Lower leg skin (tissue), 4 donors: ENCODE measurements at regions not wholly inside any gene's neighbourhood (a gene's known extent, or its start where the extent isn't known, plus 50 kb on each side); places are given as distances from the start of the nearest gene placed in this dataset.
"Not testable (repeated sequence)": the region's sequence is repeated elsewhere in the genome, so short reads cannot be mapped to it uniquely, and the experiment has no call there.

Experiments used
- DNase-seq, 2 donors: peaks; one replicate each; pipeline ENCODE4 v3.0.0-alpha.2; 2019; ENCODE audit warnings: low spot score in 2 of 2
- H3K4me3 ChIP-seq: fragments of 200-600 bp; sonication (generic); 2 replicates; pipeline ENCODE4 v1.5.1; 2017; ENCODE audit warnings: mild to moderate bottlenecking, low read depth; ENCODE audit not compliant: poor library complexity, severe bottlenecking
- POLR2A ChIP-seq, 2 donors: fragments of 450-650 bp; IDR thresholded peaks; one replicate each; pipeline ENCODE4 v1.6.1; 2016 to 2017; ENCODE audit warnings: antibody characterized with exemption in 2 of 2, mild to moderate bottlenecking in 1 of 2, moderate library complexity in 1 of 2
- WGBS, 2 donors: methylation state at CpG; one replicate each; pipeline ENCODE4 v1.1.5; 2018; 5-methylcytosine and 5-hydroxymethylcytosine counted together
- intact Hi-C: fragments of 100-400 bp; cut with DNase I; formaldehyde crosslinking; loops from one replicate; pipeline ENCODE4 v1.15.0; 2023; ENCODE audit warnings: low total_unique reads
- TF ChIP-seq, protein P1 (sequence below), 3 donors: fragments of 450-650 bp; IDR thresholded peaks; one replicate each; pipeline ENCODE4 v1.5.1; 2016; ENCODE audit warnings: antibody characterized with exemption in 3 of 3, mild to moderate bottlenecking in 3 of 3, moderate library complexity in 2 of 3

GRCh38 chr1:19024532-19024931, 68.1 kb upstream of the IFFO2 start:
- no peak for TF ChIP-seq POLR2A (IDR thresholded peaks at IDR 0.05)
- TF ChIP-seq, protein P1, sequence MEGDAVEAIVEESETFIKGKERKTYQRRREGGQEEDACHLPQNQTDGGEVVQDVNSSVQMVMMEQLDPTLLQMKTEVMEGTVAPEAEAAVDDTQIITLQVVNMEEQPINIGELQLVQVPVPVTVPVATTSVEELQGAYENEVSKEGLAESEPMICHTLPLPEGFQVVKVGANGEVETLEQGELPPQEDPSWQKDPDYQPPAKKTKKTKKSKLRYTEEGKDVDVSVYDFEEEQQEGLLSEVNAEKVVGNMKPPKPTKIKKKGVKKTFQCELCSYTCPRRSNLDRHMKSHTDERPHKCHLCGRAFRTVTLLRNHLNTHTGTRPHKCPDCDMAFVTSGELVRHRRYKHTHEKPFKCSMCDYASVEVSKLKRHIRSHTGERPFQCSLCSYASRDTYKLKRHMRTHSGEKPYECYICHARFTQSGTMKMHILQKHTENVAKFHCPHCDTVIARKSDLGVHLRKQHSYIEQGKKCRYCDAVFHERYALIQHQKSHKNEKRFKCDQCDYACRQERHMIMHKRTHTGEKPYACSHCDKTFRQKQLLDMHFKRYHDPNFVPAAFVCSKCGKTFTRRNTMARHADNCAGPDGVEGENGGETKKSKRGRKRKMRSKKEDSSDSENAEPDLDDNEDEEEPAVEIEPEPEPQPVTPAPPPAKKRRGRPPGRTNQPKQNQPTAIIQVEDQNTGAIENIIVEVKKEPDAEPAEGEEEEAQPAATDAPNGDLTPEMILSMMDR (IDR thresholded peaks at IDR 0.05) = no peak
- DNase-seq = peak in 1 of 2 donors; percentile 2
- H3K4me3 ChIP-seq = no peak overlapping the region
- intact Hi-C loops = no loop called here
- WGBS, 2 donors = 92% methylated on average over 4 of the region's 4 CpGs

DNA sequence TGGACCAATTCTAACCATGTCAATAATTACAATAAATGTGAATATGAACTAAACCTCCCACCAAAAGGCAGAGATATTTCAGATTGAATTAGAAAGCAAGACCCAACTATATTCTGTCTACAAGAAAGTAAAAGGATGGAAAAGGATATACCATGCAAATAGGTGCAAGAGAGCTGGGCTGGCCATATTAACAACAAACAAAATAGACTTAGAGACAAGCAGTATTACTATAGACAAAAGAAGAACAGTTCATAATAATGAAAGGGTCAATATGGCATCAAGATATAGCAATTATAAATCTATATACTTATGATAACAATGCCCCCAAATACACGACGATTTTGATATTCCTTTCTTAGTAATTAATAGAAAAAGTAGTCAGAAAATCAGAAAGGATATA, 67.3 kb upstream of the IFFO2 start:
- no peak for TF ChIP-seq POLR2A (IDR thresholded peaks at IDR 0.05)
- TF ChIP-seq, protein P1 (IDR thresholded peaks at IDR 0.05) = no peak
- 95 to 97% methylated on average over 2 of the region's 2 CpGs for WGBS, 2 donors
- intact Hi-C loops = no loop called here

GRCh38 chr1:19021845-19022244, 65.4 kb upstream of the IFFO2 start:
- 57 to 62% methylated on average over 2 of the region's 2 CpGs for WGBS, 2 donors

More for the DNA sequence above, 67.3 kb upstream of the IFFO2 start:
- DNase-seq = no peak
- H3K4me3 ChIP-seq = no peak overlapping the region

GRCh38 chr1:19019288-19019687, 62.8 kb upstream of the IFFO2 start:
- H3K4me3 ChIP-seq, intact Hi-C loops: not testable (repeated sequence)
- WGBS, 2 donors = 95 to 96% methylated on average over 4 of the region's 4 CpGs
- peak in 1 of 2 donors; percentile 14 for DNase-seq

More at GRCh38 chr1:19021845-19022244, 65.4 kb upstream of the IFFO2 start:
- TF ChIP-seq, protein P1 (IDR thresholded peaks at IDR 0.05) = no peak
- TF ChIP-seq POLR2A (IDR thresholded peaks at IDR 0.05) = no peak
- no peak overlapping the region for H3K4me3 ChIP-seq
- DNase-seq = peak in 1 of 2 donors; percentile 20
- intact Hi-C loops = no loop called here

GRCh38 chr1:19015476-19015875, 59.0 kb upstream of the IFFO2 start:
- WGBS, 2 donors = 56 to 69% methylated on average over 6 of the region's 6 CpGs
- TF ChIP-seq, protein P1 (IDR thresholded peaks at IDR 0.05) = no peak
- TF ChIP-seq POLR2A (IDR thresholded peaks at IDR 0.05) = no peak
- peak in 1 of 2 donors; percentile 21 for DNase-seq
- intact Hi-C loops = no loop called here
- no peak overlapping the region for H3K4me3 ChIP-seq

- TF ChIP-seq POLR2A (IDR thresholded peaks at IDR 0.05) = no peak
- TF ChIP-seq, protein P1 (IDR thresholded peaks at IDR 0.05) = no peak
- peak in 1 of 2 donors; percentile 39 for DNase-seq
- 90 to 95% methylated on average over 7 of the region's 7 CpGs for WGBS, 2 donors
- intact Hi-C loops = no loop called here
- no peak overlapping the region for H3K4me3 ChIP-seq
These were observed 58.3 kb upstream of the IFFO2 start for GRCh38 chr1:19014765-19015164.
